GM19043 (cell line): ENCODE measurements at regions not wholly inside any gene's neighbourhood (a gene's known extent, or its start where the extent isn't known, plus 50 kb on each side); places are given as distances from the start of the nearest gene placed in this dataset.
"Not testable (repeated sequence)": the region's sequence is repeated elsewhere in the genome, so short reads cannot be mapped to it uniquely, and the experiment has no call there.

ENCODE experiments used
- ATAC-seq: cut with Tn5 transposase; IDR thresholded peaks from one replicate; pipeline ENCODE4 v1.9.1; 2021; ENCODE audit warnings: low read depth; ENCODE audit not compliant: unreplicated experiment

- ATAC-seq = no peak
Observed at GRCh38 chr6:164345806-164346496, 931.4 kb downstream of the QKI start.

- ATAC-seq = no peak
Observed at GRCh38 chr6:164345327-164345726, 930.8 kb downstream of the QKI start.

DNA sequence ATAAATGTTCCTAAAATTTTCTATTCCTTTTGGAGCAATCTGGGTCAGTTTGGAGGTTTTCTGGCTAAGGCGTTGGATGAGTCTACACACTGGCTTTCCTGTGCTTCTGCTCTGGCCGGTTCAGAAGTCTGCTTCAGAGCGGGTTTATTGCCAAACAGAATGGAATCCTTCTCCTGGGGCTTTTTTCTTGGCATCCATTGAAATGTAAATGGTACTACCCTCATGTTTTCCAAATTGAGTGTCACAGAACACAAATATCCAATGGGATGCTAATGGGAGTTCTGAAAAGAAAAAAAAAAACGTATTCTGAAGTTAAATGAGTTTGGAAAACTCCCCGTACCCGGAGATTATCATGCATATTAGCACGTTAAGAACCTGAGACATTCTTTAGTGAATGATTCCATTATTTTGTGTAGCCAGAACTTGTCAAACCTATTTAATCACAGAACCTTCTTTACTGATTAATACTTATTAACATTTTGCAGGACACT is 930.3 kb downstream of the QKI start:
- no peak for ATAC-seq

DNA sequence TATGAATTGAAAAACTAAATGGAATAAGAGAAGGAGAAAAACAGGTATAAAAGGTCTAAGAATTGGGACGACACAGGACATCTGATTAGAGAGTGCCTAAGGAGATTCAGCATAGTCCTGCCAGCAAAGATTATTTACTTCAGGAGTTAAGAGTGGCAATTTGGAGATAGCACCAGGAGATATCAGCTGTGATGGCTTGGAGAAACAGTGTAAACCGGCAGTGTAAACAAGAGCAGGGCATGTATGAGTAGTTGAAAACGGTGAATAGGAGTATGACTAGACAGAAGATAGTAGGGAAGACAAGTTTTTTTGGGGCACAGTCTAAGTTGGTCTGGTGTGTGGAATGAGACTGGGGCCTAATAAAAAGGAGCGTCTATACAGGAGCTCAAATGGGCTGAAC is 924.9 kb downstream of the QKI start:
- ATAC-seq = not testable (repeated sequence)

DNA sequence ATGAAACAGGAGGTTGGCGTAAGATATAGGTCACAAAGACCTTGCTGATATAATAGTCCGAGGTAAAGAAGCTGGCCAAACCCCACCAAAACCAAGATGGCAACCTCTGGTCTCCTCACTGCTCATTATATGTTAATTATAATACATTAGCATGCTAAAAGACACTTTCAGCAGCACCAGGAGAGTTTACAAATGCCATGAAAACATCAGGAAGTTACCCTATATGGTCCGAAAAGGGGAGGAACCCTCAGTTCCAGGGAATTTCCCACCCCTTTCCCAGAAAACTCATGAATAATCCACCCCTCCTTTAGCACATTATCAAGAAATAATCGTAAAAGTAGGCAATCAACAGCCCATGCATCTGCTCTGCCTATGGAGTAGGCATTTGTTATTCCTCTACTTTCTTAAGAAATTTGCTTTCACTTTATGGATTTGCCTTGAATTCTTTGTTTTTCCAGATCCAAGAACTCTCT is 923.4 kb downstream of the QKI start:
- no peak for ATAC-seq

- ATAC-seq = no peak
Observed at GRCh38 chr6:164337024-164337924, 922.8 kb downstream of the QKI start.

- no peak for ATAC-seq
Observed at GRCh38 chr6:164336455-164336854, 921.9 kb downstream of the QKI start.

- ATAC-seq = no peak
Observed at GRCh38 chr6:164331026-164331425, 916.5 kb downstream of the QKI start.

DNA sequence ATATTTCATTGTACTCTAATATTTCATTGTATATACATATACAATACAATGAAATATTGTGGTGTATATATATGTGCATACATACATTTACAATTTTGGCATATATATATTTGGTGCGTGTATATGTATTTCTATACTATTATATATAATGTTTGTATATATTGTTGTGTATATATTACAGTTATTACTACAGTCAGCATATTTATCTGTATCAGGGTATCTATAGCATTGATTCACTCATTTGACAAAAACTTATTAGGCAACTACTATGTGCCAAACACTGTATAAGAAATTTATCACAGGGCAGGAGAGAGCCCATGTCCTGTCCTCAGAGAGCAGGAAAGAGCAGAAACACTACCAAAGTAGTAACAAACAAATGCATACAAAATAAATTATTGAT is 910.6 kb downstream of the QKI start:
- ATAC-seq = no peak

DNA sequence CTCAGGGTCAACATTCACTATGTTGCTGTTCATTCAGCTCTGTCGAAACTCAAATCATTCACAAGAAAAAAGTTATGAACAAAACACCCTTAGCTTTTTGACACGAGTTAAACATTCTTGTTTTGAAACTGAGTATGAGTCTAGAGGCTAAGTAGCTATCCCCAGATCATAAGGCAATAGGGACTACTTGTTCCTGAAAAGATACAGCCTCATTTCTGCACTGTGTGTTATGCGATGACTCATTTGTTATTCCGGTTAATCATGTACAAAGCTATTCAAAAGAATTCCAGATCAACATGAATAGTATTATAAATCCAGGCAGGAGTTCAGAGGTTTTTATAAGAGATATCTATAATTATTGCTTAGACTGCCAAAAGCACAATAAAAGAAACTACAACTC is 908.0 kb downstream of the QKI start:
- no peak for ATAC-seq

DNA sequence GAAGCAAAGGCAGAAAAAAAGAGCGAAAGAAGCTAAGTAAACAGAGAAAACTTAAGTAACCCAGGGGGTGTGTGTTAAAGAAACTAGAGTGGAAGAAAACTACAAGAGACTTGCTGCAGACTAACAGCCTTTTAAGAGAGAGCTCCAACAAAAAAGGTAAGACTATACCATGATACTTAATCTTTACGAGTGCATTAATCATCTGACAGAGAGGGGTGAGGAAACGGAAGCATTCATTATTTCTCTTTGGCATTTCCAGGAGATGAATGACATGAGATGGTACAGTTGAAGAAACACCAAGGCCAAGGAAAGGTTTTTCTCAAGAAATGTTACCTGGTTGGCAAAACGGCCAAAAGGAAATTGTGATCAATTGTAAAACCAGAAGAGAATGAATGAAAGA is 906.8 kb downstream of the QKI start:
- no peak for ATAC-seq

DNA sequence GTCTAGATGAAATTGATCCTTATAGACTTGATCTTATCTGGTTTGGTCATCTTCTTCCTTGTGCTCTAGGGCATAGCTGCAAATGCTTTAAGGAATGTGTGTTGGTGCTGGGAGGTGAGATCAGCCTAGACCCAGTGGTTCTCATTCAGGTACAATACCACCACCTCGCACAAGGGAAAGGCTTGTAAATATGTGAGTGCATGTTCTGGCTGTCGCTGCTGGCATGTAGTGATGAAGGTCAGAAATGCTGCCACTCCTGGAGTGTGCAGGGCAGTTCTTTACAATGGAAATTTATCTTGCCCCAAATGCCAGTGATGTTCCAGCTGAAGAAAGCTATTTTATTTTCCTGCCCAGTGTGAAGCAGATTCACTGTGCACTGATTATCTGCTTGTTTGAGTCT is 900.9 kb downstream of the QKI start:
- ATAC-seq = no peak

GRCh38 chr6:164308339-164308738 is 893.8 kb downstream of the QKI start:
- no peak for ATAC-seq

DNA sequence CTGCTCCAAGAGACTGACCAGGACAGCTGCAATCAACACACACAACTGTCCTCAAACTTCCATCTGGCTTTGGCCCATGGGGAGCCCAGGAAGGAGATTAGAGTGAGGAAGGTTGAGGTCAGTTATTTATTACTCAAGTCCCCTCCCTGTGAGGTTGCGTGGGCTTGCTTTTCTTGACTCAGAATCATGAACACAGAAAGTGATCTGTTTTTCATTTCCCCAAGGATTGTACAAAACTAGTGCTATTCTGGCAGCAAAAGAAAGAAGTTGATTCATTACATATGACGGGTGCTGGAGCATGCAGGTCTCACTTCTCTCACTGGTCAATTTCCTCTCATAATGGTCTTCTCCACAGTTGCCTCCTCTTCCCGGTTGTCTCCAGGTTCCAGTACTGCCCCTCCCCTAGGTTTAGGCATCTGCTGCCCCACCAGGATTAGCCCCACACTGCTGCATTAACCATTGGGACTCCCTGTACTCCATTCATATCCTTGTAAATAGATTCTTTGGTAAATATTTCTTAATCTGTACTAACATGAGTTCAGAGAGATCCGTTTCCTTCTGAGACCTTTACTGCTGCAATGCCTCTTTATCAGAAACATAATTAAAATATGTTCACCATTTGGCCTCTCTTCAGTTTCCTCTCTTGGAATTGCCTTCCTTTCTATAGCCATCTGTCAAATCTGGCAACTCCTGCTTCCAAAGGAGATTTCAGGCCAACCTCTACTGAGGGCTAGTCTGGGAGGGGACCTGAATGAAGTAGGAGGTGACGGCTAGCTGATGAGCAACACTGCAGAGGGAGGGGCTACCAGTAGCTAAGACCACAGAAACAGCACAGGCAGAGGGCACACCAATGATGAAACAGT is 888.8 kb downstream of the QKI start:
- no peak for ATAC-seq

- no peak for ATAC-seq
Observed at GRCh38 chr6:164296411-164296810, 881.9 kb downstream of the QKI start.

- no peak for ATAC-seq
Observed at GRCh38 chr6:164294047-164294784, 879.7 kb downstream of the QKI start.

DNA sequence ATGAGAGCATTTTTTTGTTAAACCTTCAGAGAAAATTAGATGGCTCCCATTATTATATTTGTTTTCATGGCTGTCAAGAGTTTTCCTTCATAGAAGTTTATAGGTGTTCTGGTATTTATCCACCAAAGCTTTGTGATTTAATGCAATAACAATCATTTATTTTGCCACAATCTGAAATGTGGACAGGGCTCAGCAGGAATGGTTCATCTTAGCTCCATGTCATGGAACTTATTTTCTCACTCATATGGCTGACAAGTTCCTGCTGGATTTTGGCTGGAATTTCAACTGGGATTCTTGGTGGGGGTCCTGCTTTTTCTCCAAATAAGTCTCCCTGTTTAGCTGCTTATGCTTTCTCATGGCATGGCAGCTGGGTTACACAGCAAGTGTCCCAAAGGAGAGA is 876.7 kb downstream of the QKI start:
- no peak for ATAC-seq

- no peak for ATAC-seq
Observed at GRCh38 chr6:164290101-164290500, 875.6 kb downstream of the QKI start.

DNA sequence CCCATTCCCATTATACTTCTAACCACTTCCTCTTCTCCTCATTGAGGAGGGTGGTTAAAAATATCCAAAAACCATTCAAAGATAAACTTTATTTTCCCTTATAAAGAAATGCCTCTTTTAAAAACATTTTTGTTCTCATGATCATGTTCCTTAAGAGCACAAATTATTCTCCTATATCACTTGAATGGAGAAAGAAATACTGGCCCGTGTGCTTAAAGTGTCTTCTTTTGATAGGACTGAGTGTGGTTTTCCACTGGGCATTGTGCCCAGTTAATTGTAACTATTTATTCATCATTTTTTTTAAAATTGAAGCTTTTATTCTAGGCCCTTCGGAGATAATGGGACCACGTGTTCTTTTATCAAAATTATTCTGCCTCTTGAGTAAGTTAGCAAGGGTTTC is 871.5 kb downstream of the QKI start:
- ATAC-seq = no peak

DNA sequence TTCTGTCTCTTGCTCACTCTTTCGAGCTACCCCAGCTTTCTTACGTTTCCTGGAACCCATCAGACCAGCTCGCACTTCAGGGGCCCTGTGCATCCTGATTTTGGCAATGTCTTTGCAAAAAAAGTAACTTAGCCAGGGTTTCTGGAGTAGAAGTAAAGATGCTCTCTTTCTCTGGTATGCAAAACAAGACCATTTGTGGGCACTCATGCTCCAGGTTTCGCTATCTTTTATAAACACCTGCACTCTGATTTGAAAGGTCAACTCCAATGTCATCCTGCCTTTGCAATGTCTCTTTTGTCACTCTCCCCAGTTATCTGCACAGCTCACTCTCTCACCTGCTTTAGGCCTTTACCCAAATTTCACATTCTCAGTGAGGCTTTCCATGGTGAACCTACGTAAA is 869.1 kb downstream of the QKI start:
- ATAC-seq = no peak
